Endometrium (tissue), 2 donors: ENCODE measurements at regions not wholly inside any gene's neighbourhood (a gene's known extent, or its start where the extent isn't known, plus 50 kb on each side); places are given as distances from the start of the nearest gene placed in this dataset.
"Not testable (repeated sequence)": the region's sequence is repeated elsewhere in the genome, so short reads cannot be mapped to it uniquely, and the experiment has no call there.

ENCODE experiments used
- FAIRE-seq: peaks from 2 replicates; lab custom pipeline; 2012; peaks lifted over from hg19 to GRCh38; lab: Jason Lieb, UNC
- donor health status: control.
- donor health status: control.

- no peak for FAIRE-seq
Measured at GRCh38 chr3:152621967-152622810, 212.7 kb upstream of the P2RY1 start.

GRCh38 chr3:152622811-152623167 lies 212.1 kb upstream of the P2RY1 start:
- no peak for FAIRE-seq

- peak; percentile 37 for FAIRE-seq
Measured at GRCh38 chr3:152623286-152623911, 211.5 kb upstream of the P2RY1 start.

- no peak for FAIRE-seq
Measured at GRCh38 chr3:152626226-152626625, 208.7 kb upstream of the P2RY1 start.

- FAIRE-seq = no peak
Measured at GRCh38 chr3:152628496-152628895, 206.4 kb upstream of the P2RY1 start.

GRCh38 chr3:152629363-152630122 lies 205.4 kb upstream of the P2RY1 start:
- FAIRE-seq = no peak

GRCh38 chr3:152635389-152635788 lies 199.5 kb upstream of the P2RY1 start:
- FAIRE-seq = no peak

- no peak for FAIRE-seq
Measured at GRCh38 chr3:152636651-152637050, 198.3 kb upstream of the P2RY1 start.

- no peak for FAIRE-seq
Measured at GRCh38 chr3:152638214-152638613, 196.7 kb upstream of the P2RY1 start.

GRCh38 chr3:152638707-152639450 lies 196.1 kb upstream of the P2RY1 start:
- peak; percentile 97 for FAIRE-seq

GRCh38 chr3:152641198-152641597 lies 193.7 kb upstream of the P2RY1 start:
- no peak for FAIRE-seq

- FAIRE-seq = no peak
Measured at GRCh38 chr3:152642658-152643057, 192.3 kb upstream of the P2RY1 start.

- no peak for FAIRE-seq
Measured at GRCh38 chr3:152644478-152644877, 190.5 kb upstream of the P2RY1 start.

GRCh38 chr3:152646004-152646403 lies 188.9 kb upstream of the P2RY1 start:
- no peak for FAIRE-seq

- no peak for FAIRE-seq
Measured at GRCh38 chr3:152650177-152650576, 184.8 kb upstream of the P2RY1 start.

GRCh38 chr3:152650923-152651322 lies 184.0 kb upstream of the P2RY1 start:
- not testable (repeated sequence) for FAIRE-seq

GRCh38 chr3:152656214-152656971 lies 178.5 kb upstream of the P2RY1 start:
- FAIRE-seq = no peak

GRCh38 chr3:152656972-152657355 lies 178.0 kb upstream of the P2RY1 start:
- no peak for FAIRE-seq

- no peak for FAIRE-seq
Measured at GRCh38 chr3:152658977-152659720, 175.8 kb upstream of the P2RY1 start.

- no peak for FAIRE-seq
Measured at GRCh38 chr3:152662157-152662556, 172.8 kb upstream of the P2RY1 start.

- FAIRE-seq = no peak
Measured at GRCh38 chr3:152664766-152665165, 170.2 kb upstream of the P2RY1 start.
